Esophagus muscularis mucosa (tissue), 3 donors: ENCODE measurements at regions not wholly inside any gene's neighbourhood (a gene's known extent, or its start where the extent isn't known, plus 50 kb on each side); places are given as distances from the start of the nearest gene placed in this dataset.

Experiments
- CTCF ChIP-seq, 3 experiments: fragments of 200-600 bp in 2 of 3; fragments of 450-650 bp in 1 of 3; sonication (generic) in 2 of 3; IDR thresholded peaks; one replicate each; pipeline ENCODE4 v1.5.1; 2017 to 2019; ENCODE audit warnings: antibody characterized with exemption in 3 of 3, mild to moderate bottlenecking in 2 of 3, moderate library complexity in 1 of 3
- POLR2A ChIP-seq: fragments of 450-650 bp; IDR thresholded peaks from one replicate; pipeline ENCODE4 v1.6.1; 2017; ENCODE audit warnings: antibody characterized with exemption, moderate library complexity, mild to moderate bottlenecking, low read depth

GRCh38 chr12:66052988-66053615 lies 77.4 kb downstream of the LLPH start:
- no peak for TF ChIP-seq CTCF (IDR thresholded peaks at IDR 0.05)
- no peak for TF ChIP-seq POLR2A
